Skeletal muscle tissue (tissue), 3 donors: ENCODE measurements at regions not wholly inside any gene's neighbourhood (a gene's known extent, or its start where the extent isn't known, plus 50 kb on each side); places are given as distances from the start of the nearest gene placed in this dataset.

Experiments
- H3K27ac ChIP-seq: one replicate; pipeline ENCODE4 v1.7.0; 2013; ENCODE audit warnings: mild to moderate bottlenecking, low read depth, low read length, inconsistent platforms
- H3K27me3 ChIP-seq, 3 donors: one replicate each; pipeline ENCODE4 v1.7.0; 2013; ENCODE audit warnings: low read length in 3 of 3; ENCODE audit not compliant: control insufficient read depth in 3 of 3, insufficient read depth in 3 of 3
- H3K36me3 ChIP-seq, 3 donors: one replicate each; pipeline ENCODE4 v1.7.0; 2013; ENCODE audit warnings: low read length in 3 of 3; ENCODE audit not compliant: control insufficient read depth in 3 of 3, insufficient read depth in 3 of 3
- H3K4me1 ChIP-seq, 3 donors: one replicate each; pipeline ENCODE4 v1.7.0; 2013; ENCODE audit warnings: low read length in 3 of 3, mild to moderate bottlenecking in 3 of 3; ENCODE audit not compliant: control insufficient read depth in 3 of 3, insufficient read depth in 3 of 3
- H3K4me3 ChIP-seq, 3 donors: one replicate each; pipeline ENCODE4 v1.7.0; 2013; ENCODE audit warnings: low read length in 3 of 3
- H3K9ac ChIP-seq, 3 donors: one replicate each; pipeline ENCODE4 v1.7.0; 2013; ENCODE audit warnings: low read length in 3 of 3, mild to moderate bottlenecking in 3 of 3, moderate library complexity in 2 of 3, low read depth in 1 of 3
- H3K9me3 ChIP-seq, 3 donors: one replicate each; pipeline ENCODE4 v1.7.0; 2013; ENCODE audit warnings: low read length in 3 of 3; ENCODE audit not compliant: control insufficient read depth in 3 of 3
- donor health status: Osteomylitis.

DNA sequence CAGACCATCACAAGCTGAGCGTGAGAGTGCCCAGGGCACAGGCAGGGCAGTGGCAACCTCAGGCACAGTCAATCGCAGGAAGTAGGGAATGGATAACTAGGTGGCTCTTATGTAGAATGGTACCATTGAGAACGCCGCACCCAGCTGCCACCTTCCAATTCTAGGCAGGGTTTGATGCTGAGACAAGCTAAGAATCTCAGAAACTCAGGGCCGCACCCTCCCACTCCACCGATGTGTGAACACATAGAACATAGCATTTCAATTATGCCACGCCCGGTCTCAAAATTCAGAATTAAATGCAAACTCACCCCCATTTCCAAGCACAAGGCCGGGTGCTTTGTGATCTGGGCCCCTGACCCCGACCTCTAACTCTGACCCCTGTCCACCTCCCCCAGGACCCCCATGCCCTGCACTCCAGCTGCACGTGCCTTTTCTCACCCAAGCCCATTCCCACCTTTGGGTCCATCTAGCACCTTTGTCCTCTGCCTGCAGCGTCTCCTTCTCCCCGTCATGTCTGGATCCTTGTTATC is 178.4 kb downstream of the C16orf95 start:
- H3K9ac ChIP-seq = no peak overlapping the region
- H3K4me3 ChIP-seq = no peak overlapping the region
- H3K27me3 ChIP-seq = peaks cover 3 to 6% (median 6%) of the 10 kb centered on the region in 3 donors

DNA sequence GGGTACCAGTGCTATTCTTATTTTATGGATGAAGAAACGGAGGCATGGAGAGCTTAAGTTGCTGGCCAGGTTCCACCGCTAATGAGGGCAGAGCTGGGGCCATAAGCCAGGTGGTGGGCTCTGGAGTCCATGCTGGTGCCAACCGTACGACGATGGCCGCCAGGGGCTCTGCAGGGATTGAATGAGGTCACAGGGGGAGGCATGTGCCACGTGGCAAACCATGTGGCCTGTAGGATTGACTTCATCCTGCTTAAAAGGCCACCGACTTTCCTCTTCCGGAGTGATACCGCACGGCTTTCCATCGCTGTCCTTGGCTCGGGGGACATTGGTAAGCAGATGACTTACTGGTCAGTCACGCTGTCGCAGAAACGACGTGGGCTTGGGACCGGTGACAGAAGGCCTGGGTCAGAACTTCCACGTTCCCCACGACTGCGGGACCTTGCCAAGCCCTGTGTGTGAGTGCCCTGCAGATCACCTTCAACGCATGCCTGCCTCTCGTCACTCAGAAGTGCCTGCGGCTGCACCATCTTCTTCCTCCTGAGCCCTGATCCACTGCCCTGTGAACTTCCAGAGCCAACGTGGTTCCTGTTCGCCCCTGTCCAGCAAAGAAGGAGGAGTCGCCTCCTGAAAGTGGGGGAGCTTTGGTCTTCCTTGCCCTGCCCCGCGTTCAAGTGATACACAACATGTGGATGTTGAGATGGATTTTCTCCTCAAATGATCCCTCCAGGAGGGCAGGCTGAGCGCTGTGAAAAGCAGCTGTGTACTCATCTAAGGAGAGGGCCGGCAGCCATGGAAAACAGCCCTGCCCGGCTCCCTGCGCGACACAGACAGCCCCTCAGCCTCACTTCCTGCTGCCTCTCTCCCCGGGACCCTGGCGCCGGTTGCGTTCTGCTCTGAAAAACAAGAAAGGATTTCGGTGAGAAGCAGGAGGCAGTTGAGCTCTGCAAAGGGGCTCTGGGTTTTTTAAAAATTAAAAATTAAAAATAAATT is 176.7 kb downstream of the C16orf95 start:
- Histone ChIP-seq H3K9me3 (no peaks in the 10 kb centered on the region), H3K27me3 (peaks cover 0 to 5% (median 0%) of the 10 kb centered on the region in 3 donors), H3K4me3 (no peak overlapping the region)

More for the DNA sequence above, 178.4 kb downstream of the C16orf95 start:
- Histone ChIP-seq H3K27ac (no peak overlapping the region), H3K36me3 (no peaks in the 10 kb centered on the region), H3K4me1 (no peaks in the 10 kb centered on the region), H3K9me3 (no peaks in the 10 kb centered on the region)

GRCh38 chr16:87141402-87141801 is 175.8 kb downstream of the C16orf95 start:
- Histone ChIP-seq H3K9me3 (no peaks in the 10 kb centered on the region), H3K4me3 (no peak overlapping the region), H3K36me3 (no peaks in the 10 kb centered on the region), H3K4me1 (no peaks in the 10 kb centered on the region), H3K9ac (no peak overlapping the region), H3K27me3 (peaks cover 0 to 5% (median 0%) of the 10 kb centered on the region in 3 donors), H3K27ac (no peak overlapping the region)

More for the DNA sequence above, 176.7 kb downstream of the C16orf95 start:
- H3K9ac ChIP-seq = no peak overlapping the region
- no peaks in the 10 kb centered on the region for H3K36me3 ChIP-seq
- H3K4me1 ChIP-seq = no peaks in the 10 kb centered on the region
- no peak overlapping the region for H3K27ac ChIP-seq

DNA sequence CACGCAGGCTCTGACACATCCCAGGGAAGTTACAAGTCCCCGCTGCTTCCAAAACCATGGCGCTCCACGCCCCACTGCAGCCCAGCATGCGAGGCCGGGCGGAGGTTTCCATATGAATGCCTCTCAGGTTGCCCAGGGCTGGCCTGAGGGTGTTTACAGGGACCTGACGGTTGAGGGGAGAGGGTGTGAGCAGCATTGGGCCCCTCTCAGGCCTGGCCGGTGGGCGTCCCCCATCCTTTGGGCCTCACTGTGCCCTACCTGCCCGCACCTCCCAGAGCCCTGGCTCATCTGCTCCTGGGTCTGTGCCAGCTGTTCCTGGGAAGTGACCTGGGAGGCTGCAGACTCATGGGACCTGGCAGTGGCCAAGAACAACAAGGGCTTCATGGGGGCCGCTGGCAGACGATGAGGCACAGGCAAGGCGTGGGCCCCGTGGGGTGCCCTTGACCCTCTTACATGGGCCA is 173.5 kb downstream of the C16orf95 start:
- no peak overlapping the region for H3K4me3 ChIP-seq
- H3K4me1 ChIP-seq = no peaks in the 10 kb centered on the region
- peaks cover 0 to 5% (median 2%) of the 10 kb centered on the region in 3 donors for H3K27me3 ChIP-seq
- H3K9me3 ChIP-seq = no peaks in the 10 kb centered on the region
- no peaks in the 10 kb centered on the region for H3K36me3 ChIP-seq
- H3K9ac ChIP-seq = no peak overlapping the region
- no peak overlapping the region for H3K27ac ChIP-seq

- no peaks in the 10 kb centered on the region for H3K9me3 ChIP-seq
These were observed 173.0 kb downstream of the C16orf95 start for GRCh38 chr16:87144232-87144631.

GRCh38 chr16:87145181-87146176 is 171.7 kb downstream of the C16orf95 start:
- Histone ChIP-seq H3K27me3 (peaks cover 0 to 2% (median 0%) of the 10 kb centered on the region in 3 donors), H3K27ac (no peak overlapping the region), H3K4me1 (no peaks in the 10 kb centered on the region)

More at GRCh38 chr16:87144232-87144631, 173.0 kb downstream of the C16orf95 start:
- Histone ChIP-seq H3K9ac (no peak overlapping the region), H3K4me1 (no peaks in the 10 kb centered on the region), H3K27ac (no peak overlapping the region), H3K4me3 (no peak overlapping the region), H3K27me3 (peaks cover 0 to 5% (median 2%) of the 10 kb centered on the region in 3 donors), H3K36me3 (no peaks in the 10 kb centered on the region)

GRCh38 chr16:87146676-87147075 is 170.5 kb downstream of the C16orf95 start:
- Histone ChIP-seq H3K4me1 (no peaks in the 10 kb centered on the region), H3K27ac (no peak overlapping the region), H3K4me3 (no peak overlapping the region), H3K27me3 (peaks cover 0 to 2% (median 0%) of the 10 kb centered on the region in 3 donors), H3K36me3 (no peaks in the 10 kb centered on the region), H3K9ac (no peak overlapping the region), H3K9me3 (no peaks in the 10 kb centered on the region)

More at GRCh38 chr16:87145181-87146176, 171.7 kb downstream of the C16orf95 start:
- Histone ChIP-seq H3K4me3 (no peak overlapping the region), H3K9me3 (no peaks in the 10 kb centered on the region), H3K9ac (no peak overlapping the region), H3K36me3 (no peaks in the 10 kb centered on the region)

GRCh38 chr16:87149051-87149450 is 168.1 kb downstream of the C16orf95 start:
- Histone ChIP-seq H3K9ac (no peak overlapping the region), H3K4me1 (no peaks in the 10 kb centered on the region), H3K27ac (no peak overlapping the region), H3K36me3 (no peaks in the 10 kb centered on the region), H3K9me3 (no peaks in the 10 kb centered on the region), H3K4me3 (no peak overlapping the region), H3K27me3 (peaks cover 0 to 4% (median 2%) of the 10 kb centered on the region in 3 donors)

DNA sequence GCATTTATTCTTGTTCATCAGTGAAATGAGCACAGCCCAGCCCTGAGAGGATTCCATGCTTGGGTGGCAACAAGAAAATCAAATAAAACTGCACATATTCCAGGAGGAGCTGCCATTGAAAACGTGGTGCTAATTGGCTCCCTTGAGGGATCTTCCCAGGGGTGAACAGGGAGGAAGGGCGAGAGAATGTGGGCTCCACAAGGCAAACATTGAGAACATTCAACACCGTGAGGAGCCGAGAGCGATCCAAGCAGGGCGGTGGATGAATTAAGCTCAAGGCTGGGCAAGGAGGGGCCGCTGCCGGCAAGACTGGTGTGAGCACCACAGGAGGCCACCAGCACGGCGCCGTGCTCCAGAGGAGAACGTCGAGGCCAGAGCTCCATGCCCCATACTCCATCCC is 166.9 kb downstream of the C16orf95 start:
- no peaks in the 10 kb centered on the region for H3K36me3 ChIP-seq

More for the DNA sequence above, 166.9 kb downstream of the C16orf95 start:
- no peaks in the 10 kb centered on the region for H3K9me3 ChIP-seq
- H3K4me1 ChIP-seq = no peaks in the 10 kb centered on the region
- H3K9ac ChIP-seq = no peak overlapping the region
- H3K27ac ChIP-seq = no peak overlapping the region
- H3K4me3 ChIP-seq = no peak overlapping the region
- peaks cover 0 to 4% (median 2%) of the 10 kb centered on the region in 3 donors for H3K27me3 ChIP-seq
